GM13977 (cell line): ENCODE measurements at regions not wholly inside any gene's neighbourhood (a gene's known extent, or its start where the extent isn't known, plus 50 kb on each side); places are given as distances from the start of the nearest gene placed in this dataset.

Experiments used
- DNase-seq: peaks from one replicate; pipeline ENCODE4 v3.0.0; 2012; ENCODE audit warnings: low spot score
- in situ Hi-C: fragments of 300-500 bp; cut with MboI; formaldehyde crosslinking; loops from one replicate; pipeline ENCODE4 v1.12.0; 2022; ENCODE audit warnings: low sequenced_read_pairs, low pct_unique_long_range_greater_than_20kb, mixed read lengths, inconsistent platforms; ENCODE audit not compliant: unreplicated experiment
- TF ChIP-seq, protein P1 (sequence below): IDR thresholded peaks from 2 replicates; pipeline ENCODE4 v1.5.1; 2012; ENCODE audit warnings: mild to moderate bottlenecking, control low read depth; ENCODE audit not compliant: insufficient read depth; ENCODE audit errors: extremely low read depth, missing control alignments

DNA sequence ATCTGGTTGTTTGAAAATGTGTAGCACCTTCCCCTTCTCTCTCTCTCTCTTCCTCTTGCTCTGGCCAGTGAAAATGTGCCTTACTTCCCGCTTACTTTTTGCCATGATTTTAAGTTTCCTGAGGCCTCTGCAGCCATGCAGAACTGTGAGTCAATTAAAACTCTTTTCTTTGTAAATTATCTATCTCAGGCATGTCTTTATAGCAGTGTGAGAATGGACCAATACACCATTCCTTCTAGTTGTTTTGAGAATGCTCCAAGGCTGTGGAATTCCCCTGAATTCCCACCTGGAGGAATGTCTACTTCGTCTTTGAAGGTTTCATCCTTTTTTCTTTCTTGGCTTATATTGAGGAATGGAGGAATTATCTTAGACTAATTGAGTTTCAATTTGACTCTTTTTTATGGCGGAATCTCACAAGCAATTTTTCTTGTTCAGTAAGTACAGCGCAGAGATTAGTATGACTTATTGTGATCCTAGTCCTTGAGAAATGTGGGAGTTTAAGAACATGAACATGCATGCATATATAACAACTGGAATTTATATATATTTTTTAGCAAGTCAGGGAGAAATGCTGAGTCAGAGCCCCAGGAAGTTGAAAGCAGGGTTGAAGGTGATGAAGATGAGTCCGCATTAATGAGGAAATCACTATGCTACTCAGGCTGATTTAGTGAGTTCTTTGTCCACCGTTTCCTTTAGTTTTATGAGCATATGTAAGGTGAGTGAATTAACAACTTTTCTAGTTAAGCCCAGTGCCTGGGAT, 488.1 kb upstream of the ADAMTS16 start:
- in situ Hi-C loops, result no loop called here
- TF ChIP-seq, protein P1, sequence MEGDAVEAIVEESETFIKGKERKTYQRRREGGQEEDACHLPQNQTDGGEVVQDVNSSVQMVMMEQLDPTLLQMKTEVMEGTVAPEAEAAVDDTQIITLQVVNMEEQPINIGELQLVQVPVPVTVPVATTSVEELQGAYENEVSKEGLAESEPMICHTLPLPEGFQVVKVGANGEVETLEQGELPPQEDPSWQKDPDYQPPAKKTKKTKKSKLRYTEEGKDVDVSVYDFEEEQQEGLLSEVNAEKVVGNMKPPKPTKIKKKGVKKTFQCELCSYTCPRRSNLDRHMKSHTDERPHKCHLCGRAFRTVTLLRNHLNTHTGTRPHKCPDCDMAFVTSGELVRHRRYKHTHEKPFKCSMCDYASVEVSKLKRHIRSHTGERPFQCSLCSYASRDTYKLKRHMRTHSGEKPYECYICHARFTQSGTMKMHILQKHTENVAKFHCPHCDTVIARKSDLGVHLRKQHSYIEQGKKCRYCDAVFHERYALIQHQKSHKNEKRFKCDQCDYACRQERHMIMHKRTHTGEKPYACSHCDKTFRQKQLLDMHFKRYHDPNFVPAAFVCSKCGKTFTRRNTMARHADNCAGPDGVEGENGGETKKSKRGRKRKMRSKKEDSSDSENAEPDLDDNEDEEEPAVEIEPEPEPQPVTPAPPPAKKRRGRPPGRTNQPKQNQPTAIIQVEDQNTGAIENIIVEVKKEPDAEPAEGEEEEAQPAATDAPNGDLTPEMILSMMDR, result no peak
- DNase-seq, result no peak

DNA sequence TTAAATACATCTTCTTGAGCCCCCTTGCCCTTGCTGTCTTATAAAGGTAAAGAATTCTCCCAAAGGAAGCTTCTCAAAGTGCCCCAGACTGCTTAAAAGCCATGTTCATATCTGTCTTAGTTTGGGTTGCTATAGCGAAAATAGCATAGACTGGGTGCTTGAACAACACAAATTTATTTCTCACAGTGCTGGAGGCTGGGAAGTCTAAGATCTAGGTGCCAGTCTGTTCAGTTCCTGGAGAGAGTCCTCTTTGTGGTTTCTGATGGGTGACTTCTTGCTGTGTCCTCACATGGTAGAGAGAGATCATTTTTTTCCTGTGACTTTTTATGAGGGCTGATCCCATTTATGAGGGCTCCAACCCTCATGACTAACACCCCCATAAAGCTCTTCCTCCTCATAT, 486.7 kb upstream of the ADAMTS16 start:
- TF ChIP-seq, protein P1, result no peak
- in situ Hi-C loops, result no loop called here
- no peak for DNase-seq

DNA sequence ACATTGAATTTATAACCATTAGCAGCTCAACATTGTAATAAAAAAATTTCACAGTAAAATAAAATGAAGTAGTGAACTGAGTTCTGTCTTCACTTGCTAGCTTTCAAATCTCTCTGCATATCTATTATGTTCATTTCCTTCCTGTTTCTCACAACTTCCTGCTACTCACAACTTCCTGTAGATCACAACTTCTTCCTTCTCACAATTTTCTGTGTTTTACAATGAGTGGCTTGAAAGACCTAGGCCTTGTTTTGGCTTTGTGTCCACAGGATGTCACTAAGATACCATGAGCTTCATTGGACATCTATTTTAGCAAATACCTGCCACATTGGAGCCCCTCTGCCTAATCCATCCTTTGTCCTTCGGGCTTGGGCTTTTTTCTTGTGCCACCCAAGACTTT, 480.3 kb upstream of the ADAMTS16 start:
- in situ Hi-C loops, result no loop called here
- TF ChIP-seq, protein P1, result no peak
- DNase-seq, result no peak

DNA sequence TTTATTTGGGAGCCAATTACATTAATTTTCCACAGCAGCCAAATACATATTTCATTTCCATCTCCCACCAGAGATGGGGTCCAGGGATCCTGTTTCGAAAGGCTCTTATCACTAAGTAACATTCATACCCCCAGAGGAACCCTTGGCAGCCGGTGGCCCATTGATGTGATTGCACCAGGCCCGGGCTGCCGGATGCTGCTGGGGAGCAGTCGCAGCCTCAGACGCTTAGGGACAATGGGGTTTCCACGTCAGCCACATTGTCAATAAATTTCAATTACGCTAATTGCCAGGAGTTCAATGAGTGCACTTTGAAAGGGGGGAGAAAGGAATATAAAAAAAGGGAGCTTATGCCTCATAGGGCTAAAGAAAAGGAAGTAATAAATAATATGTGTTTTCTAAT, 478.8 kb upstream of the ADAMTS16 start:
- in situ Hi-C loops, result no loop called here
- no peak for DNase-seq
- TF ChIP-seq, protein P1, result no peak

DNA sequence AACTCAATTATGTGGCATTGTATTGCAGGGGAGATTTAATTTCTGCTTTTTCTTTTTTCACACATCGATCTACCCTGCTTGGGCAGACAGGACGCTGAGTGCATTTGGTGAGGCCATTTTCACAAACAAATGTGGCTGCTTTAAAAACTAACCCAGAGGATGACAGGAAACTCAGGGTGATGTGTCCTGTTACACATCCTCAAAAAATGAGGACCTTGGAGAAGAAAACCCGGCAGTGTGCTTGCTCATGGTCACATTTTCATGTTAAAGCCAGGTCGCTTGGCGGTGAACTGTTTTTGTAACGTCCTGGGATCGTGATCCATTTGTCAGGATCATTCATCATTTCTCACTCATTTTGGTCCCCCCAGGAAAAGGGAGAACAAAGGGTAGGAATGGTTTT, 478.3 kb upstream of the ADAMTS16 start:
- no peak for DNase-seq
- in situ Hi-C loops, result no loop called here
- TF ChIP-seq, protein P1, result no peak

DNA sequence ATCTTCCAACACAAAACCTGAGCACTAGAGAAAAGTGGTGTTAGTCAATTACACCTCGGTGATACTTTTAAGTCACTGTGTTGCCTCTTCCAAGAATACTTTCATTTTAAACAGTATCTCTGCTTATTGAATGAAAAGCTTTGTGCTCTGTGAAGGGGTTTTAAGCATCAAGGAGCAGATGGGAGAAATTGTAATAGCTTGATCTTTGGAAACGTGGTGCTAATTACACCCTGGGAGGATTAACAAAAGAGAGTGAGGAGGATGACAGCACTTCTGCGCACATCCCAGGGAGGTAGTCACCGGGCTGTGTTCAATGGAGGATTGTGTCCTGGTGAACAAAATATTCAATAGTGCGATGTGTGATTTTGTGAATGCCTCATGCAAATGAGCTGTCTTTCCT, 477.4 kb upstream of the ADAMTS16 start:
- no peak for DNase-seq
- in situ Hi-C loops, result no loop called here
- TF ChIP-seq, protein P1, result no peak
